ENCODE measurements at regions not wholly inside any gene's neighbourhood (a gene's known extent, or its start where the extent isn't known, plus 50 kb on each side); places are given as distances from the start of the nearest gene placed in this dataset.
"Not testable (repeated sequence)": the region's sequence is repeated elsewhere in the genome, so short reads cannot be mapped to it uniquely, and the experiment has no call there.

DNA sequence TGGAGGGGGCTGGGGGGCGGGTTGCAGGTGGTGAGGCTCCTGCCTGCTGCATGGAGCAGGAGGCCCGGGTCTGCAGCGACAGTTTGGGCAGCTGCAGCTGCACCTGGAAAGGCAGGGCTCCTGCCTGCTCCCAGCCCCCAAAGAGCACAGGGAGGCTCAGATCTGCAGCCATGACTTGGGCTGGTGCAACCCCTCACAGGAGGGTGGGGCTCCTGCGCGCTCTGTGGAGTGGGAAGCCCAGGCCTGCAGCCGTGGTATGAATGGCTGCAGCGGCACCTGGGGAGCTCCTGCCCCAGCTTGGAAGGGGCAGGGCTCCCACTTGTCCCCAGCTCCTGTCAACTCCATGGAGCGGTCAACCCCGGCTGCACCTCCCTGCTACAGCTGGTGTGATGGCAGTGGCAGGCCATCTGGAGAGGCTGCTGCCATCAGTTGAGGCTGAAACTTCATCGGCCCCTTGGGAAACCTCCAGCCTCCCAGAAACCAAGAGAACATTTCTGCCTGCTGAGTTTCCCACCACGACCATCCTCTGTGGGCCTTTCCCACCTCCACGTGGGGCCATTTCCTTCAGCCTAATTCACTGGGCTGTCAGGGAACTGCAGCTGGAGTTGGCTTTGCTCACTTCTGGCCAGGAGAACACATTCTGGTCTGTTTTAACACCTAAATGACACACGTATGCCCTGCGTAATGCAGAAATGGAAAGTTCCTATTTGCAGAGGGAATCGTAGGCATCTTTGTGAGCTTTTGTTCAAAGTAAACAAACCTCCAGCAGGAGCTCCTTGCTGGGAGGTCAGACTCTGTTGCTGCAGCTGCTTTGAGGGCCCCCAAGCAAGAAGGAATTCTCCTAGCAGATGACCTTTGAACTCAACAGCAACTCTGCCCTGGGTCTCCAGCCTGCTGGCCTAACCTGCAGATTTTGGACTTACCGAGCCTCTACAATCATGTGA, 429.0 kb downstream of the PREX1 start:
- H3K4me3 ChIP-seq (ENCODE audit: low read length), result no peak overlapping the region
- no peaks in the 10 kb centered on the region for H3K79me2 ChIP-seq (ENCODE audit: control insufficient read depth, low read length)
- no peaks in the 10 kb centered on the region for H3K36me3 ChIP-seq (ENCODE audit: control insufficient read depth, low read length)
- no peaks in the 10 kb centered on the region for H3F3A ChIP-seq (ENCODE audit: control insufficient read depth, insufficient read depth)
- H3K27ac ChIP-seq (ENCODE audit: low read depth, low read length), result no peak overlapping the region
- TF ChIP-seq, protein P1, sequence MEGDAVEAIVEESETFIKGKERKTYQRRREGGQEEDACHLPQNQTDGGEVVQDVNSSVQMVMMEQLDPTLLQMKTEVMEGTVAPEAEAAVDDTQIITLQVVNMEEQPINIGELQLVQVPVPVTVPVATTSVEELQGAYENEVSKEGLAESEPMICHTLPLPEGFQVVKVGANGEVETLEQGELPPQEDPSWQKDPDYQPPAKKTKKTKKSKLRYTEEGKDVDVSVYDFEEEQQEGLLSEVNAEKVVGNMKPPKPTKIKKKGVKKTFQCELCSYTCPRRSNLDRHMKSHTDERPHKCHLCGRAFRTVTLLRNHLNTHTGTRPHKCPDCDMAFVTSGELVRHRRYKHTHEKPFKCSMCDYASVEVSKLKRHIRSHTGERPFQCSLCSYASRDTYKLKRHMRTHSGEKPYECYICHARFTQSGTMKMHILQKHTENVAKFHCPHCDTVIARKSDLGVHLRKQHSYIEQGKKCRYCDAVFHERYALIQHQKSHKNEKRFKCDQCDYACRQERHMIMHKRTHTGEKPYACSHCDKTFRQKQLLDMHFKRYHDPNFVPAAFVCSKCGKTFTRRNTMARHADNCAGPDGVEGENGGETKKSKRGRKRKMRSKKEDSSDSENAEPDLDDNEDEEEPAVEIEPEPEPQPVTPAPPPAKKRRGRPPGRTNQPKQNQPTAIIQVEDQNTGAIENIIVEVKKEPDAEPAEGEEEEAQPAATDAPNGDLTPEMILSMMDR (IDR thresholded peaks at IDR 0.05; ENCODE audit: low read depth, low read length, poor library complexity, severe bottlenecking), result no peak
- no peak for TF ChIP-seq EZH2phosphoT487 (IDR thresholded peaks at IDR 0.05; ENCODE audit: borderline replicate concordance, low read length)
- no peak overlapping the region for H3K4me2 ChIP-seq (ENCODE audit: low read length)
- H4K20me1 ChIP-seq (ENCODE audit: control insufficient read depth, insufficient read depth, low read depth, low read length), result no peaks in the 10 kb centered on the region
- no peaks in the 10 kb centered on the region for H3K4me1 ChIP-seq (ENCODE audit: control insufficient read depth, low read length)
- H3K9me3 ChIP-seq (ENCODE audit: control insufficient read depth, insufficient read depth, low read length), result no peaks in the 10 kb centered on the region
- H3K27me3 ChIP-seq (ENCODE audit: control insufficient read depth, low read length), result peaks cover 3% of the 10 kb centered on the region; the same call in 1 of the 2 replicates
- H3K9me2 ChIP-seq (replicated peaks; ENCODE audit: control insufficient read depth, low read length), result no peaks in the 10 kb centered on the region

DNA sequence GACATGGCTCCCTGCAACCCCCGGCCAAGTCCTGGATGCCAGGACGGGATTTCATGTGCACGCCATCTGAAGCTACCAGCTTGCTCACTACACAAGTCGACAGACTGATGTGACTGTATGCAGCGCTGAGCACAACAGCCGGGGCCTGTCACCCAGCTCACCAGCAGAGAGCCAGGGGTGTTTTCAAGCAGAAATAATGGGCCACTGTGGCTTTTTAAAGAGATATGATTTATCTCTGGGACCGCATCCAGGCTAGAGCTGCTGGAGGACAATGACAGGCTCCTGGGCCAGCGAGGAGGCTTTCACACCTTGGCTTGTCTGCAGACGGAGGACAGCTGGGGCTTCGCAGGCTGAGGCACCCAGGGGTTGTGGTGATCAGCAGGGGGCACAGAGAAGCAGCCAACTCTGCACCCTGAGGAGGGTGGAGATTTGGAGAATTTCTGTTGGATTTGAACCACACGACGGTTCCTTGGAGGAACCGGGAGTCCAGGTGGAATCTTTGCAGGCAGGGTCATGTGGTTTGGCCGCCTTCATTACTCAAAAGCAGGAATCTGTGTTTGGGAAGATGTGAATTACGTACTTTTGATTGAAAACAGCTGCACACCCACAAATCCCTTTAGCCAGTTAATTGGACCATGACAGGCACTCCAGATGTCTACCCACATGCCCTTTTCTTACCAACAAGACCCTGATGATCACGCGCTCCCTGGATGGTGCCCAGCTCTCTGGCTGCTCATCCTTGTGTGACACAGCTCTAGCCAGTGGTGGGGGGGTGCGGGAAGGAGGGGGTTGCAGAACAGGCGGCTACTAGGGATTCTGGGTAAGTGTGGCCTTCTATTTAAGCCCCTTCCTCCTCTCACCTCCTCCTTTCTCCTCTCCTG, 430.6 kb downstream of the PREX1 start:
- not testable (repeated sequence) for H3K36me3 ChIP-seq (ENCODE audit: control insufficient read depth, low read length); H3K79me2 ChIP-seq (ENCODE audit: control insufficient read depth, low read length); H3K4me3 ChIP-seq (ENCODE audit: low read length); H3K9me2 ChIP-seq (replicated peaks; ENCODE audit: control insufficient read depth, low read length); H3K4me1 ChIP-seq (ENCODE audit: control insufficient read depth, low read length); H3K27ac ChIP-seq (ENCODE audit: low read depth, low read length); H3F3A ChIP-seq (ENCODE audit: control insufficient read depth, insufficient read depth); H3K4me2 ChIP-seq (ENCODE audit: low read length); H3K9me3 ChIP-seq (ENCODE audit: control insufficient read depth, insufficient read depth, low read length); H3K27me3 ChIP-seq (ENCODE audit: control insufficient read depth, low read length); H4K20me1 ChIP-seq (ENCODE audit: control insufficient read depth, insufficient read depth, low read depth, low read length)

DNA sequence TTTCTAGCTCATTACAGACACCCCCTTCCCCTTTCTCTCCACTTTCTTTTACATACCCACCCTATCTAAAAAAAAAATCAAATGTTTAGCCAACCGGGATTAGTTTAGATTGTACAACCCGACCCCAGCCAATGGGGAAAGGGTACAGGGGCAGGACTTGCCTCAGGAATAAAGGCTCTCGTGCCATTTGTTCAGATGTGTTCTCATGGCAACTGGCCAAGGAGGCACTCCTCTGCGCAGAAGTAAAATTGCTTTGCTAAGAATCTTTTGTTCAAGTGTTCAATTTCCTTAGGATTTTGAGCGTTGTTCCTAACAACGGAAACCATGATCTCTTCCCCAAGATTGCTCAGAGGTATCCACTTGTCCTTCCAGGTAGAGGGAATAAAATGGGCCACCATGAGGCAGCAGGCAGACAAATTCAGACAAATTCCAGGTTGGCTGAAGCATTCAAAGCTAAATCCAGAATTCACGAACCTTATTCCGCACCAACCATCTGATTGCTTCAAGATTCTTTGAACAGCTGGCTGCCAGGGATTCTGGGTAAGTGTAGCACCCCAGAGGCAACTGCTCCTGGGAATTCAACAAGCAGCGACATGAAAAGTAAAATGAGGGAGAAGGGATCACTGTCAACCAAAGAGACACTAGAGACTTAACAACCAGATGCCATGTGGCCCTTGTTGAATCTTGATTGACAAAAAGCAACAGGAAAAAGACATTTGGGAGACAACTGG, 431.8 kb downstream of the PREX1 start:
- H3K79me2 ChIP-seq (ENCODE audit: control insufficient read depth, low read length), result no peaks in the 10 kb centered on the region
- H3K27ac ChIP-seq (ENCODE audit: low read depth, low read length), result no peak overlapping the region
- H3K9me2 ChIP-seq (replicated peaks; ENCODE audit: control insufficient read depth, low read length), result no peaks in the 10 kb centered on the region
- H3K9me3 ChIP-seq (ENCODE audit: control insufficient read depth, insufficient read depth, low read length), result peaks cover 5% of the 10 kb centered on the region
- H3K27me3 ChIP-seq (ENCODE audit: control insufficient read depth, low read length), result no peaks in the 10 kb centered on the region
- TF ChIP-seq, protein P1 (IDR thresholded peaks at IDR 0.05; ENCODE audit: low read depth, low read length, poor library complexity, severe bottlenecking), result no peak
- no peak for TF ChIP-seq EZH2phosphoT487 (IDR thresholded peaks at IDR 0.05; ENCODE audit: borderline replicate concordance, low read length)
- no peaks in the 10 kb centered on the region for H3F3A ChIP-seq (ENCODE audit: control insufficient read depth, insufficient read depth)
- H4K20me1 ChIP-seq (ENCODE audit: control insufficient read depth, insufficient read depth, low read depth, low read length), result no peaks in the 10 kb centered on the region
- no peak overlapping the region for H3K4me3 ChIP-seq (ENCODE audit: low read length)
- no peak overlapping the region for H3K4me2 ChIP-seq (ENCODE audit: low read length)
- H3K4me1 ChIP-seq (ENCODE audit: control insufficient read depth, low read length), result no peaks in the 10 kb centered on the region
- no peaks in the 10 kb centered on the region for H3K36me3 ChIP-seq (ENCODE audit: control insufficient read depth, low read length)
